T-helper 2 cell treated with Interferon-gamma antibody and Interleukin-4, amounts not matched to agents 100 ng/mL and 5 ng/mL, for 36 hours (primary cell): ENCODE measurements at regions not wholly inside any gene's neighbourhood (a gene's known extent, or its start where the extent isn't known, plus 50 kb on each side); places are given as distances from the start of the nearest gene placed in this dataset.

ENCODE experiments used
- intact Hi-C: fragments of 100-400 bp; cut with micrococcal nuclease; formaldehyde crosslinking; loops from one replicate; pipeline ENCODE4 v1.15.1; 2023

DNA sequence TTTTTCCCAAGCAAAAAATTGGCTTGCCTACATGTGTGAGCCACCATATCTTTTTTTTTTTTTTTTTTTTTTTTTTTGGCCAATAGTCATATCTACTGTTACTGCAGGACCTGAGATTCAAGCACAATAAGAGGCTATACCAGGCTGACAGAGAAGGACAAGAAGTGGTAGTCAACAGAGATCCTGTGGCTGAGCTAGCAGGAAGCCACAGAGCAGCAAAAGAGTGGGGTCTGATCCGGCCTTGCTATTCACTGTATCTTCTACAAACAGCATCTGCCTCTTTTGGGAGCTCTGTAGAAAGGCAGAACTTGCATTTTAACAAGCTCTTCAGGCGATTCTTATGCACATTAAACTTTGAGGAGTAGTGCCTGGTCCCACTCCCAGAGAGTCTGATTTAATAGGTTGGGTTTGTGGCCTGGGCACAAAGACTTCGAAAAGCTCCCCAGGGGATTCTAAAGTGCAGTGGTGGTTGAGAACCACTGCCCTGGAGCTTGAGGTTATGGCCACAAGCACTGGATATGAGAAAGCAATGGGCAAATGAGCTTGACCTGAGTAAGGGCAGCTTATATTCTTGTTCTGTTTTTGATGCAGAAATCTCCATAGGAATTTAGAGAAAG lies 162.8 kb downstream of the PIK3R1 start:
- intact Hi-C loops, result no loop called here

DNA sequence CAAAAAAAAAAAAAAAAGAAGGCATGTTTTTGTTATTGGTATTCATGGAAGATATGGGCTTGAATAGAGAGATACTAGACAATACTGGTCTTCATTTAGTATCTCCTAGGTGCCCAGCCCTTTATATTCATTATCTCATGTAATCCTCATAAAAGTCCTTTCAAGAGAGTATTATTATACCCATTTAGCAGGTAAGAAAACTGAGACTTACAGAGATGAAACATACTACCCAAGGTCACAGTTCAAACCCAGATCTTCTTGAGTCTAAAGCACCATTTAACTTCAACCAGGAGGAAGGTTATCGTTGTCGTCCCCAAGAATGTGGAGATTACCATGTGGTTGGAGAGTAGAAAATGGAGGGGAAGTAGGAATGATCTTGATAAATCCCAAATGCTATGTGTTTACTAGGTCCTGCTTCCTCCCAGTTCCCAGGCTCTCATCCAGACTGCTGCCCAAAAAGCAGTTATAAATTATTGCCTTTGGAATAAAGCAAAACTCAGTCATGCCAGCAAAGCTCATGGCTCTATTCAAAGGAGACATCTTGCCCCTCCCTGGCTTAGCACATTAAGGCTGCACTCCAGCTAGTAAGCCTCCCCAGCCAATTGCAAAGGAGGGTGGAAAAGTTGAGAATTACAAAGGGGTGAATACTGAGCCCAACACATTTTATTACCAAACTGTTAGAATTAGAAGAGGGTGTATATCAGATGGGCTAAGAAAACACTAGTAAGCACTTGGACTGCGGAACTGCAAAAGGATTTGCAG lies 163.9 kb downstream of the PIK3R1 start:
- intact Hi-C loops, result loop anchor here (2.0 to 5.0 kb wide), 2 partner anchors 27 to 92 kb away; no protein-coding TSS in a partner anchor

DNA sequence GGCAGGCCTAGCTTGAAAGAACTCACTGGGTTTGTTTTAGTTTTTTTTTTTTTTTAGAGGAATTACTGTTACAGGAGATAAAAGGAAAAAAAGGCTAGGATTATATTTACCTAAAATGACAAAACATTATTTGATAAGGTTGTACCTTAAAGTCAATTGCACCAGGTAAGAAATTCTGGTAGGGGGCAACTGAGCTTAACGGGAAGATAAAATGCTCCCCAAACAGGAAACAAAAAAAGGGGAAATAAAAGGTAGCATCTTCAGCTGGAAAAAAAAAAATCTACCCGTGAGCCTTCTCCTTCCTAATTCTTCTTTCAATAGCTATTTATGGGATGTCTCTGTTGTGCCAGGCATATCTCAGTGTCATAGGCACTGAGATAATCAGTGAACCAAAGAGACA lies 164.5 kb downstream of the PIK3R1 start:
- intact Hi-C loops, result loop anchor here (2.0 to 5.0 kb wide), 2 partner anchors 27 to 93 kb away; no protein-coding TSS in a partner anchor

DNA sequence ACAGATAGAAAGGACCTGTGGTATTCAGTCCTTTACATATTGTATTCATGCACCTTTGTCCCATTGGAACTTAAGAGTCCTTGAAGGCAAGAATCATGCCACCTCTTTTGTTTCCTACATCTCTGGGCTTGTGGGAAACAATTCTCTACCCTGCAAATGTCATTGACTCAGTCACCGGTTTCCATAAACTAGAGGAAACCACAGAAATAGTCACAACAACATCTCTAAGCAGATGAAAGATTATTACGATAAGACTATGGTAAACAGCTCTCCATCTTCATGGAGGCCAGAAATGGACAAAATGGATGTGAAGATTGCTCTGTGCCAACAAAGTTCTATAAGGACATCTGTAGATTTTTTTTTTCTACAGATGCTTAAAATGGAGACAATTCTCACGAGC lies 165.5 kb downstream of the PIK3R1 start:
- intact Hi-C loops, result loop anchor here (1.0 to 5.0 kb wide), 6 partner anchors 12 to 94 kb away; no protein-coding TSS in a partner anchor

DNA sequence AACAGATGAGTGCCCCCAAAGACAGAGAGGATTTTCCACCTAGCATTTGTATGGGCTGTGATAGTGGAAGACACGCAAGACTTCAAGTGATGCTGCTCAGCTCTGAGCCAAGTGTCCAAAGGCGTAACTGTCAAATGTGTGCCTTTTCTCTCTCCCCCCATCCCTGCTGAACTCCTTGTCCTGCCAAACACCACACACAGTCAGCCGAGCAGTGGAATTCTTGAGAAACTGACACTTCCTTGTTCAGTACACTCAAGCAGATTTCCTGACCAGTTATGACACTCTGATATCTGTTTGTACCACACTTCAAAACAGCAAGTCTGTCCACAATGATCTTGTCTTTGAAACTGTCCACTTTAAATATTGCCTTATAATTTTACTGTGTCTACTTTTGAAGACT lies 166.4 kb downstream of the PIK3R1 start:
- intact Hi-C loops, result loop anchor here (1.0 to 5.0 kb wide), 6 partner anchors 13 to 95 kb away; no protein-coding TSS in a partner anchor

DNA sequence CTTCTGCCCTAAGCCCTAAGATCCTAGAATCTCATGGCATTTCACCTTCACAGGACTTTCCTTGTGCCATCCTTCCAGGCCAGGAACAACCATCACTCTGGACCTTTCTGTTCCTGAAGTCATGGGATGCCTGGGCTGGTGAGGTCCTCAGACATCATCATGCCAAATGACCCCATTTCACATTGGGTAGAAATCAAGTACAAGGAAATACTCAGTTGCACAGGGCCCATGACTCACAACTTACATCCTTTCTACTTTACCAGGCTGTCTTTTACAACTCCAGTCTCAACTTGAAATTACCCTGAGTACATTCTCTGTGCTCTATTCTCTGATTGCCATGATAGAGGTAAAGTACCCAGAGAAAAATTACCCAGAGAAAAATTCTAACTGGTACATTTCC lies 167.1 kb downstream of the PIK3R1 start:
- intact Hi-C loops, result loop anchor here (5.0 kb wide), 1 partner anchor 95 kb away; no protein-coding TSS in a partner anchor

DNA sequence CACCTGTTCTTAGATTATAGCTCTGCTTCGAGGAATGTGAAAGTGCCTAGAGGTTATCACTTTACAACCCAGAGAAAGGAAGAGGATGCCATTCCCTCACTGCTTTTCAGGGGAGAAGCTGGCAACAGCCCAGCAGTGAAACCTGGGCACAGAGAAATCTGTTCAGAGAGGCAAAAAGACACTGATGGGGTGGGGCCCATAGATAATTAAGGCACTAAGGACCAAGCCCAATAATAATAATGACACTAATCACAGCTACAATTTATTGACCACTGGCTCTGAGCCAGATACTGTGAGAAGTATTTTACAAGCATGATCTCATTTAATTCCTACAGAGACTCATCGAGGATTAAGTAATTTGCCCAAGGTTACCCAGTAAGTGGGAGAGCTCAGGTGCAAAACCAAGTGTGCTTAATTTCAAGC lies 168.3 kb downstream of the PIK3R1 start:
- intact Hi-C loops, result loop anchor here (5.0 kb wide), 1 partner anchor 97 kb away; no protein-coding TSS in a partner anchor

DNA sequence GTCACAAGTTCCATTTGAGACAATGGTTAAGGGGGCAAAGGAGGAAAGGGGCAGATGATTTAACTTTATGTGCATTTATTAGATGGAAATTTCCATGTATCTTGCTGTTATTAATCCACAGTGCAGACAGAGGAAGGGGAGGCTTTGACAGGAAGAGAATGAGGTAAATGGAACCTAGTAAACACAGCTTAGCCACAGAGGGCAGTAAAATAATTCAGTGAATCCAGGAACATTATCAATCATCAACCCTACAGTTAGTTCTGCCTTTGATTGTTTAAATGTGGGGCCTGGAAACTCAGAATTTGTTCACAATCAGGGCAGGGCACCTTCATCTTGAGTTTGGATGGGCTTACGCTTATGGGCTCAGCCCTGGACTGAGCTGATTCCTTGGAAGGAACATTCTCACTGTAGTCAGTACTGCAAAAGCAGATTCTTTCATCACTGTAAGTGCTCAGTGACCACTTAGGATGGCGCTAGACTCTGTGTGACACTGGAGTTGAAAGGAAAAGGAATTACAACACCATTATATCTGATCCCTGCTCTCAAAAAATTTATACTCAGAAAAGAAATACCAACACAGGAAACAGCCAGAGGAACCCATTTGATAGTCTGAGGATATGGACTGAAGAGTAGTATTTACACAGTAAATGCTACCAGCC lies 169.5 kb downstream of the PIK3R1 start:
- intact Hi-C loops, result loop anchor here (5.0 kb wide), 1 partner anchor 98 kb away; no protein-coding TSS in a partner anchor

DNA sequence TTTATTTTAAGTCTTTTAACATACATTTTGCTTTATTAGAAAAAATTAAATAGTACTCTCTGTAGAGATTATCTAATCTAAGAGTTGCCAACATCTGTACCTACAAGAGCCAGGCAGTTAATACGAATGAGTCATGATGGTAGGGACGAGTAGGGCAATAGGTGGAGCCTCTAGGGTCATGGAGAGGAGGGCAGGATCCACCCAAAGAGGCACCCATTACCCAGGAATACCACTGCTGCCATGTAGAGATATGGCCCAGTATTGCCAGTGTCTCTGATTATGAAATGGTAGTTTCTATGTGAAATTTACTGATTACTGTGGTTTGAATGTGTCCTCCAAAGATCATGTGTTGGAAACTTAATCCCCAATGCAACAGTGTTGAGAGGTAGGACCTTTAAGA lies 170.4 kb downstream of the PIK3R1 start:
- intact Hi-C loops, result no loop called here

DNA sequence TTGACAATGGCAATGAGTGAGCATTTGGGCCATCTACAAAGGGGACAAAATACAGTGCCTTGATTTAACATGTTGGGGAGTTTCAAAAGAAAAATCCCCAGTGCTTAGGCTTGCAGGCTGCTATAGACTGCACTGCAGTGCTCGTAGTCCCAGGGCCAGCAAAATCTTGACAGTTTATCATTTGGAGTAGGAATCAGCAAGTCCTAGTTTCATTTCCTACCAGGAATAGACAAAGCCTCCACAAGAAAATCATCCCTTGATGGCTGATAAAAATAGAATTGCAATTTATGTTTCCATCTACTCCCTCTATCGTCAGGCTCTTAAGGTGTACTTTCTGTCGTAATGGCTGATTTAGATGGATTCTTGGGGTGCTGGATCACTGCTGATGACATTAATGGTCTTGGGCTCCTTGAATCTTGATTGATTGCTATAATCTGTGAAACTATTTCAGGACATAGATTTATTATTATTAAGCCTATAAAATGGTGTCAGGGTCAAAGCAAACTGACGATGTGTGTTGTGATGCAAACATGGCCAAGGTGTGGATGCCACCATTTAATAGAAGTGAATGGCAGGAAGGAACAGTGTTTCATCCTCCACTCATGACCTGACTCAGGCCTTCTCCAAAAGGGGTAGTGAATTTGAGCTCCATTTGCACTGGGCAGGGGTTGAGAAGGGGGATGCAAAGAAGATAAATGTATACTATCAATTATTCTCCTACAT lies 171.7 kb downstream of the PIK3R1 start:
- intact Hi-C loops, result no loop called here

DNA sequence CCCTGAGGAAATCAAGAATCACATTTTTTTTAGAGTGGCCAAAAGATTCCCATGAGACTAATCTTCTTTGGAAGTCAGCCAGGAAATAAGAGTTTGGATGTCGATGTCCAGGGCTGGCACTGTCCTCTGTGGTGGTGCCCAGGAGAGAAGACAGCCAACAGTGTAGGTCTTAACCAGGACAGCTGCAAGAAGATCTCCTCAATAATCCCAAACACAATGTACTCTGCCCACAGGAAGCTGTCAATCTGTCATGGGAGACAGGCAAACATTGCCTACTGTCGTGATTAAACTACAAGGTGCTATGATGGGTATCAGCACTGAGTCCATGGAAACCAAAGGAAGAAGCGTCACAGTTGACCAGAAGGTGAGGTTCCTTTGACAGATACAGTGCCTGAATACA lies 174.1 kb downstream of the PIK3R1 start:
- intact Hi-C loops, result no loop called here

DNA sequence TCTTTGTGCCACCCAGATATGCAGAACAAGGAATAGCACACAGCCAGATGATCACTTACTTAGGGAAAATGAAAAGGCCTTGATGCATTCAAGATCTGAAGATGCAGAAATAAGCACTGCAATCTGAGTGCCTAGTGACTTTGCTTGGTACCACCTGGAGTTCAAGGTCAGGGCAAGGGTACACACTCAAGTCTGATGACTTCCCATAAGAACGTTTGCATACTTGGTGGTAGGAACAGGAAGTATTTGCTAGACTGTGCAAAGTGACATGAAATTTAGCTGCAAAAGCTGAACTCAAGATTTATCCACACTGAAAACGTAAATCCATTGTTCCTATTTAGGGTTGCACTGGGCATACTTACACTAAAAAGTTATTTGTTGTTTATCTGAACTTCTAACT lies 177.1 kb downstream of the PIK3R1 start:
- intact Hi-C loops, result no loop called here

DNA sequence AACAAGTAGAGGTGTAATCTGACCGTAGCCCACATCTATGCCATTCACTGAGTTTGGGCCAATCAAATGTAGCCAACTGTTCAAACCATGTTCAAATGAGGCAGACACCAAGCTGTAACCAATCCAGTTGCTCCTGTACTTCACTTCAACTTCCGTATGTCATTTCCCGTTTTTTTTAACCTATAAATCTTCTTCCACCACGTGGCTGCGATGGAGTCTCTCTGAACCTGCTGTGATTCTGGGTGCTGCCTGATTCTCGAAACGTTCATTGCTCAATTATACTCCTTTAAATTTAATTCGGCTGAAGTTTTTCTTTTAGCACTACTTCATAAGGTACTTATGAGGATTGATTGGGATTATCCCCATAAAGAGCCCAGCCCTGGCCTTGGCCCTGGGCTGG lies 179.7 kb downstream of the PIK3R1 start:
- intact Hi-C loops, result no loop called here

DNA sequence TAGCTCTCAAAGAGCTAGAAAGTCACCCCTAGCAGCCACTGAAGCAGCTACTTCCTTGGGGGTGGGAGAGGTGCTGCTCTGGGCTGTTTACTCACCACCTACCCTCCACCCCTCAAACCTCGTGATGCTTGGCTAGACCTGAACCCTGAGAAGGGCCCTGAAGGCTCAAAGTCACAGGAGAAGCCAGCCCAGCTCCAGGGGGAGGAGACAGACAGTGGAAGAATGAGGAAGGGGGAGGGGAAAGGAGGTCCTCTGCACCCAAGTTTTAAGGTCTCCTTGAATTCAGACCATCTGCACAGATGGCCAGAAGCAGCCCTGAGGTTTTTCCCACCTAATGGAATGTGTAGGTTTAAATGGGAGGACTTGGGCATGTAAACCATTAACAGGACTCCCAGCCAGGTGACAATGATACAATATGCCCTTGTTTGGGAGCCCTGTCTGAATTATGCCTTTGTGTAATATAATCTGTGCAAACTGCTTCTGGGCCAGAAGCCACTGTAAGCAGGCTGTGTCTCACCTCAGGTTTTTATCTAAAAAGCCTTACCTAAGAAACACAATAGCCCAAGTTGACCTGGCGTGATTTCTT lies 180.5 kb downstream of the PIK3R1 start:
- intact Hi-C loops, result no loop called here

DNA sequence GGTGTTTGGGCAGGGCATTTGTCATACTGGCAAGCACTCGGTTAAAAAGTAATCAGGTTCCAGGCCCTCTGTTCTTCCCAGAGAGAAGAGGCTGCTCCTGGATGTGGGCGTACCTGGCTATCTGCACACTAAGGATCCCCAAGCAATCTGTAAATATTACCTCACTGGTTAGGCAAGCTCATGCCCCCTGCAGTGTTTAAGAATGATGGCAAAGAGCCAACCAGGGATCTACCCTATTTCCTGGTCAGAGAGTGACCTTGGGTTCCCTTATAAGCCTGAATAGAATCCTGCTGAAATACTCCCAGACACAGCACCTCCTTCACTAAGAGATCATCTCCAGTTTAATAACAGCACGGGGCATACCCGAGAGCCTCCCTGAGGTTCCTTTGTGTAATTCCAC lies 181.2 kb downstream of the PIK3R1 start:
- intact Hi-C loops, result no loop called here

DNA sequence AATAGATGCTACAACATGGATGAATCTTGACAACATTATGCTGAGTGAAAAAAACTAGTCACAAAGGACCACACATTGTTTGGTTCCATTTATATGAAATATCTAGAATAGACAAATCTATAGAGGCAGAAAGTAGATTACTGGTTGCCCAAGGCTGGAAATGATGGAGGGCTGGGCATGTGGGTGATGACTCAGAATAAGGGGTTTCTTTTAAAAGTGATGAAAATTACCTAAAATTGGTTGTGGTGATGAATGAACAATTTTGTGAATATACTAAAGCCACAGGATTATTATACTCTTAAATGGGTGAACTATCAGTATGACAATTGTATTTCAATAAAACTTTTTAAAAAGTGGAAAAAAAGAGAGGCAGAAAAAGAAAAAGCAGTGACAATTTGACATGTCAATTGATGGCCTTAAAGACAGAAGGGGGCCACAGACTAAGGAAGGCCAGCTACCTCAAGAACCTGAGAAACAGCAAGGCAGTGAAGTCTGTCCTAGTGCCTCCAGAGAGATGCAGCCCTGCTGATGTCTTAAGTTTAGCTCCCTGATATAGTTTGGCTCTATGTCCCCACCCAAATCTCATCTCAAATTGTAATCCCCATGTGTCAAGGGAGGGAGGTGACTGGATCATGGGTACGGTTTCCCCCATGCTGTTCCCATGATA lies 182.7 kb downstream of the PIK3R1 start:
- intact Hi-C loops, result no loop called here

DNA sequence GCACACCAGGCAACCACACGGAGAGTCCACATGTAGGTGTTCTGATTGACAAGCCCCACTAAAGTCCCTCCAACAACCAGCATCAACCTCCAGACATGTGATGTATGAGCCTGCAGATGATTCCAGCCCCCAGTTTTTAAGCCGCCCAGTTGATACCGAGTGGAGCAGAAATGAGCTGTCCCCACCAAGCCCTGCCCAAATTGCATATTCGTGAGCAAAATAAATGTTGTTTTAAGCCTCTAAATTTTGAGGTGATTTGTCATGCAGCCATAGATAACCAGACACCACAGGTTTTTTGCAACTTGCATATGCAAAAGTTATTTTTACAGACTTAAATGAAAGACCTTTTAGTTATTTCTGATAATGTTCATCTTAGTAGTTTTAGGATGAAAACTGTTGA lies 187.7 kb downstream of the PIK3R1 start:
- intact Hi-C loops, result no loop called here

DNA sequence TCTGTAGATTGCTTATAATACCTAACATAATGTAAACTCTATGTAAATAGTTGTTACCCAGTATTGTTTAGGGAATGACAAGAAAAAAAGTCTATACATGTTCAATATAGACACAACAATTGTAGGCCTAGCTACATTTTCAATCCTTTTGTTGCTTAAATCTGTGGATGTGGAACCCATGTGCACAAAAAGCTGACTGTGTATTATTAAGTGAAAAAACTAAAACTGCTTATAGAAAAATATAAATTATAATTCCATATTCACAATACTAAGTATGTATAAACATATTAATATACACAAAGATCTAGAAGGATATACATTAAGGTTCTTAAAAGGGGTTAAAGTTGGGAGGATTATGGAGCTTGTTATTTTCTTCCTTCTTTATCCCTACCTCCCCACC lies 188.7 kb downstream of the PIK3R1 start:
- intact Hi-C loops, result no loop called here

DNA sequence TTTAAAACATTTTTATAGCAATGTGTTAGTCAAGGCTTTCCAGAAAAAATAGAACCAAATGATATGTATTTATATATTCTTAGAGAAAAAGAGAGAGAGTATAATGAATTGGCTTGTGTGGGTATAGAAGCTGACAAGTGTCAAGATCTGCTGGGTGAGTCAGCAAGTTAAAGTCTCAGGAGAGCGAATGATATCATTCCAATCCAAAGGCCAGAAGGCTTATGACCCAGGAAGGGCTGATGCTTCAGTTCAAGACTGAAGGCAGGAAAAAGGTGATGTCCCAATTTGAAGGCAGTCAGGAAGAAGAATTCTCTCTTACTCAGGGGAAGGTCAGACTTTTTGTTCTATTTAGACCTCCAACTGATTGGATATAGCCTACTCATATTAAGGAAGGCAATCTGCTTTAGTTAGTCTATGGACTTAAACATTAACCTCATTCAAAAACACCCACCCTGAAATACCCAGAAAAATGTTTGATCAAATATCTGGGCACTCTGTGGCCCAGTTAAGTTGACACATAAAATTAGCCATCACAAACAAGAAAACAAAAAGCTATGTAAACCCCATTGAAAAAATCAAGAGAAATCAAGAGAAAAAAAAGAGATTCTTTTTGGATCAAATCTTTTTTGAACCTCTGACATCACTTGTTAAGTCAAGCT lies 189.6 kb downstream of the PIK3R1 start:
- intact Hi-C loops, result no loop called here
